HG03097 (cell line): ENCODE measurements at regions not wholly inside any gene's neighbourhood (a gene's known extent, or its start where the extent isn't known, plus 50 kb on each side); places are given as distances from the start of the nearest gene placed in this dataset.
A peak's percentile ranks its signal among the peaks of the same experiment; 100 is the strongest.
"Not testable (repeated sequence)": the region's sequence is repeated elsewhere in the genome, so short reads cannot be mapped to it uniquely, and the experiment has no call there.

Experiments
- ATAC-seq: cut with Tn5 transposase; IDR thresholded peaks from one replicate; pipeline ENCODE4 v1.9.1; 2021; ENCODE audit not compliant: unreplicated experiment, low FRiP score

DNA sequence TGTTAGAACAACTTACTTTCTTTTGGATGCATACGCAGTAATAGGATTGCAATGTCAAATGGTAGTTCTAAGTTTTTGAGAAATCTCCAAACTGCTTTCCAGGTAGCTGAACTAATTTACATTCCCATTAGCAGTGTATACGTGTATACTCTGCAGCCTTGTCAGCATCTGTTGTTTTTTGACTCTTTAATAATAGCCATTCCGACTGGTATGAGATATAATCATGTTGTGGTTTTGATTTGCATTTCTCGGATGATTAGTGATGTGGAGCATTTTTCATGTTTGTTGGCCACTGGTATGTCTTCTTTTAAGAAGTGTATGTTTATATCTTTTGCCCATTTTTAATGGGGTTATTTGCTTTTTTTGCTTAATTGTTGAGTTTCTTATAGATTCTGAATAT is 76.9 kb upstream of the HNRNPA1L2 start:
- ATAC-seq: not testable (repeated sequence)

DNA sequence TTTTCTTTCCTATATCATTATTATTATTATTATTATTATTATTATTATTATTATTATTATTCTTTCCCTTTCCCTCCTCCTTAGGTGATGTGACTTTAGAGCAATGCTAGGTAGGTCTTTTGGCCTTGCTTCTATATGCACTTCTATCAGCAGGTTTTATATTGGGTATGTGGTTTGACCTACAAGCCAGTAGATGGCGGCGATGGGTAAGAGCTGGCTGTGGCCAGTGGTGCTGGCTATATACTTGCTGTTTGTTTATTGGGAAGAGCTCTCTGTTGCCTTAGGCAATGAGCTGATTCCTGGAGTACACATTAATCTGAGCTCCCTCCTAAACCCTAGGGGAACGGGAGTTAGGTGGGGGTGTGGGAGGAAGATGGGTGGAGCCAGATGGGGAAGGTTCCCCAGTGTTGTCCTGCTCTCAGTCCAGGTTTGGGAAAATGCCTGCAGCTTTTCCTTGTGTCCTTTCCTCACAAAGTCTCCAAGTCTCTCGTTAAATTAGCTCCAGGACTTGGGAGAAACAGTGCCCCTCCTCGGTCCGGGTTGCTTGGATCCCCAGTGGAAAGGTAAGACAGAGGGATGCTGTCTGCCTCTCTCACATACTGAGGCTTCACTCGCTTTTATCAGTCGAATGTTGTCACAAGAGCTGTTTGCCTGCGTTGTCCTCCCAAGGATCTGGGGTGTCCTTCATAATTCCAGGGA is 72.2 kb upstream of the HNRNPA1L2 start:
- ATAC-seq: peak; percentile 63

DNA sequence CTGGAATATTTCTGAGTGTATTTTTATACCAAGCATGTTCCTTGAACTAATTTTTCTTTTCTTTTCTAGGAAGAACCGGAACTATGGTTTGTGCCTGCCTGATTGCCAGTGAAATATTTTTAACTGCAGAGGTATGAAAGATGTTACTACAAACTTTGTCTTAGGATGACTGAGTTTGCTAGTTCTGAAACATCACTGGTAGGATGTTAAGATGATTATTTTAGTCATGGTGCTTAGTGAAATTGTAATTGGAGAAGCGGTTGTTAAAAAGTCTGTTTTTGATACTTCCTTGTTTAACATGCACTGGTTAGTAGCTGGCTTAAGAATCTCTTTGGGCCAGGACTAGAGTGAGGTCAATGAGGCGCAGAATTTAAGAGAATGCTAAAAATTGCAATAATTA is 71.1 kb upstream of the HNRNPA1L2 start:
- not testable (repeated sequence) for ATAC-seq

DNA sequence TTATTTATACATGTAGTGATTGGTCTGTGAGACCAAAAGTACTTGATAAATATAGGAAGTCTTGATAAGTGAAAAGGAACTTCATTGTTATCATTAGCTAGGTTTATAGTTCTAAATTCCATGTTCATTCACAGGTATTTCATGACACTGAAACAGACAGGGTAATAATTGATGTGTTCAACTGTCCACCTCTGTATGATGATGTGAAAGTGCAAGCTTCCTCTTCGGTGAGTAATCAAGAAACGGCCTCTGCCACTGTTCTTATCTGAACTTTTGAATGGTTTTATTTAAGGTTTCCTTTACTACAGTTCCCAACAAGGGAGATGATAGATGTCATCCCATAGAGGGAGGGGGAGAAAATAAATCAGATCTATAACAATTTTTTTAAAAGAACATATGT is 59.3 kb upstream of the HNRNPA1L2 start:
- peak; percentile 86 for ATAC-seq
